ENCODE measurements at regions not wholly inside any gene's neighbourhood (a gene's known extent, or its start where the extent isn't known, plus 50 kb on each side); places are given as distances from the start of the nearest gene placed in this dataset.

GRCh38 chr9:110030632-110031031 is 177.3 kb downstream of the C9orf152 start:
- H3K14ac ChIP-seq (replicated peaks; ENCODE audit: low read depth, low read length) = peak overlapping the region; percentile 92
- H3K56ac ChIP-seq (ENCODE audit: extremely low read depth, insufficient read depth, low read length) = no peak overlapping the region; the same call in 1 of the 2 replicates
- H3K79me1 ChIP-seq (ENCODE audit: low read depth in 1 of 2, low read length in 2 of 2) = peaks cover 20 to 61% of the 10 kb centered on the region in 2 experiments
- ATAC-seq (ENCODE audit: low read depth) = 0 out of 2 replicates have a peak, but pooled peaks have one; percentile 7
- H3K9ac ChIP-seq (ENCODE audit: low read depth, low read length) = no peak overlapping the region
- H2BK5ac ChIP-seq (ENCODE audit: low read depth, low read length, poor library complexity, severe bottlenecking) = peak overlapping the region; percentile 98
- H3K9me1 ChIP-seq (ENCODE audit: insufficient read depth, low read length) = peaks cover 19% of the 10 kb centered on the region
- peak overlapping the region; percentile 94 for H2AK5ac ChIP-seq (ENCODE audit: low read depth, low read length)
- peak overlapping the region; percentile 67; the same call in 1 of the 2 replicates for H4K5ac ChIP-seq (ENCODE audit: low read depth, low read length)
- BruUV-seq (replicated peaks) = no TSS peak
- intact Hi-C loops (cut with micrococcal nuclease) (no loop called here), dilution Hi-C loops (cut with HindIII; ENCODE audit: low sequenced_read_pairs, unreplicated experiment) (no loop called here), in situ Hi-C loops (cut with MboI; ENCODE audit: low sequenced_read_pairs) (no loop called here)
- H3K4me2 ChIP-seq (ENCODE audit: low read depth, low read length) = no peak overlapping the region
- peak overlapping the region; percentile 85 for H2BK20ac ChIP-seq (ENCODE audit: low read depth, low read length)
- no CpG with 5 or more reads among the region's 3 CpGs for WGBS, 2 experiments (ENCODE audit: extremely low coverage in 2 of 2, insufficient read length in 1 of 2)
- H4K8ac ChIP-seq (ENCODE audit: low read depth in 2 of 2, low read length in 2 of 2) = peak overlapping the region; percentile 27 to 99; a peak in 3 of 4 replicates
- H3K27ac ChIP-seq (ENCODE audit: insufficient read depth, low read length) = peak overlapping the region; percentile 44
- peaks cover 20% of the 10 kb centered on the region for H3K4me1 ChIP-seq (ENCODE audit: control insufficient read depth, insufficient read depth, low read length)
- H4K91ac ChIP-seq (ENCODE audit: insufficient read depth, low read depth, low read length) = peak overlapping the region; percentile 55
- no peaks in the 10 kb centered on the region for H3K36me3 ChIP-seq (ENCODE audit: control insufficient read depth, insufficient read depth, low read length)
- H3K4ac ChIP-seq (ENCODE audit: low read depth, low read length) = peak overlapping the region; percentile 99
- no peaks in the 10 kb centered on the region; the same call in 1 of the 2 replicates for H4K20me1 ChIP-seq (ENCODE audit: insufficient read depth, low read length)
- no peak overlapping the region for H2AK9ac ChIP-seq (replicated peaks; ENCODE audit: low read depth, low read length, poor library complexity)
- H3K4me3 ChIP-seq (ENCODE audit: insufficient read depth, low read depth, low read length) = no peak overlapping the region
- peak overlapping the region; percentile 81 for H3K23ac ChIP-seq (ENCODE audit: low read depth, low read length)
- H2BK120ac ChIP-seq (ENCODE audit: low read depth, low read length) = peak overlapping the region; percentile 100
- TF ChIP-seq USF2 (IDR thresholded peaks at IDR 0.05; ENCODE audit: low read depth, low read length) (no peak), CTCF (conservative IDR thresholded peaks at IDR 0.05; ENCODE audit: low read depth, low read length) (no peak), CEBPB (IDR thresholded peaks at IDR 0.05; ENCODE audit: low read depth, low read length) (peak; percentile 30; the same call in 1 of the 2 replicates)
- H3K27me3 ChIP-seq (ENCODE audit: control insufficient read depth, insufficient read depth, low read length) = no peaks in the 10 kb centered on the region
- CTCF ChIA-PET = no interaction called here
- H3K18ac ChIP-seq (ENCODE audit: low read depth, low read length) = peak overlapping the region; percentile 81; the same call in 1 of the 2 replicates
- DNase-seq = peak; percentile 66
- no peak overlapping the region for H2AFZ ChIP-seq (replicated peaks; ENCODE audit: low read length, poor library complexity)
- H3K9me3 ChIP-seq (ENCODE audit: control insufficient read depth, insufficient read depth, low read length) = no peaks in the 10 kb centered on the region
- POLR2A ChIA-PET (ENCODE audit: unreplicated experiment) = no interaction called here
- peak overlapping the region; percentile 93 for H2BK15ac ChIP-seq (ENCODE audit: low read depth, low read length)

All from IMR-90 (cell line).